Neural cell (in vitro differentiated cells): ENCODE measurements at regions not wholly inside any gene's neighbourhood (a gene's known extent, or its start where the extent isn't known, plus 50 kb on each side); places are given as distances from the start of the nearest gene placed in this dataset.

ENCODE experiments used
- H2AFZ ChIP-seq: fragments of 200-600, 300-800 bp; sonication (generic), shearing (Covaris generic); 2 replicates; pipeline ENCODE4 v1.6.0; 2014; ENCODE audit warnings: low read depth, mild to moderate bottlenecking, antibody characterized with exemption, low read length, moderate library complexity
- H3F3A ChIP-seq: fragments of 200-600 bp; shearing (Covaris generic); 2 replicates; pipeline ENCODE4 v1.6.1; 2016; ENCODE audit warnings: mild to moderate bottlenecking, moderate library complexity, mixed read lengths, antibody characterized with exemption, low read length; ENCODE audit not compliant: insufficient read depth, poor library complexity, severe bottlenecking
- H3K27ac ChIP-seq: fragments of 200-600, 300-800 bp; sonication (generic), shearing (Covaris generic); 2 replicates; pipeline ENCODE4 v1.5.1; 2014; ENCODE audit warnings: mild to moderate bottlenecking, low read length, moderate library complexity
- H3K27me3 ChIP-seq: fragments of 300-800, 200-600 bp; sonication (generic), shearing (Covaris generic); 2 replicates; pipeline ENCODE4 v1.6.0; 2014; ENCODE audit warnings: mild to moderate bottlenecking, low read depth, low read length, moderate library complexity; ENCODE audit not compliant: insufficient read depth
- H3K36me3 ChIP-seq: fragments of 300-800, 200-600 bp; sonication (generic), shearing (Covaris generic); 2 replicates; pipeline ENCODE4 v1.5.1; 2014; ENCODE audit warnings: mild to moderate bottlenecking, antibody characterized with exemption, low read length, moderate library complexity; ENCODE audit not compliant: insufficient read depth
- H3K4me2 ChIP-seq: fragments of 300-800, 200-600 bp; sonication (generic), shearing (Covaris generic); 2 replicates; pipeline ENCODE4 v1.6.0; 2014; ENCODE audit warnings: mild to moderate bottlenecking, low read length
- H3K4me3 ChIP-seq: fragments of 300-800, 200-600 bp; sonication (generic), shearing (Covaris generic); 2 replicates; pipeline ENCODE4 v1.5.1; 2014; ENCODE audit warnings: mild to moderate bottlenecking, low read length, moderate library complexity
- H3K79me2 ChIP-seq: fragments of 200-600 bp; shearing (Covaris generic); replicated peaks from 2 replicates; pipeline ENCODE4 v1.6.0; 2014; ENCODE audit warnings: mild to moderate bottlenecking, low read length, moderate library complexity; ENCODE audit not compliant: insufficient read depth
- H3K9ac ChIP-seq: fragments of 300-800, 200-600 bp; sonication (generic), shearing (Covaris generic); 2 replicates; pipeline ENCODE4 v1.6.1; 2016; ENCODE audit warnings: mild to moderate bottlenecking, low read length, mixed read lengths
- H3K9me2 ChIP-seq: fragments of 200-600 bp; shearing (Covaris generic); 2 replicates; pipeline ENCODE4 v1.6.1; 2016; ENCODE audit warnings: mild to moderate bottlenecking, low read length, mixed read lengths; ENCODE audit not compliant: insufficient read depth
- H3K9me3 ChIP-seq: fragments of 200-600, 300-800 bp; sonication (generic), shearing (Covaris generic); 2 replicates; pipeline ENCODE4 v1.6.1; 2016; ENCODE audit warnings: mild to moderate bottlenecking, mixed run types, low read length, moderate library complexity, mixed read lengths
- H4K20me1 ChIP-seq: fragments of 200-600 bp; shearing (Covaris generic); 2 replicates; pipeline ENCODE4 v1.6.1; 2016; ENCODE audit warnings: mild to moderate bottlenecking, mixed run types; ENCODE audit not compliant: insufficient read depth
- CTCF ChIP-seq: fragments of 450-650 bp; IDR thresholded peaks from 2 replicates; pipeline ENCODE4 v1.5.1; 2014; ENCODE audit warnings: antibody characterized with exemption, mild to moderate bottlenecking, moderate library complexity; ENCODE audit not compliant: poor library complexity, severe bottlenecking
- EP300 ChIP-seq: fragments of 450-650 bp; conservative IDR thresholded peaks from 2 replicates; pipeline ENCODE4 v1.6.1; 2014; ENCODE audit warnings: antibody characterized with exemption, mild to moderate bottlenecking, moderate library complexity; ENCODE audit not compliant: poor library complexity, severe bottlenecking
- EZH2 ChIP-seq: fragments of 200-600, 300-800 bp; shearing (Covaris generic), sonication (generic); IDR thresholded peaks from 2 replicates; pipeline ENCODE4 v1.6.1; 2014; ENCODE audit warnings: antibody characterized with exemption, low read length, borderline replicate concordance, mild to moderate bottlenecking; ENCODE audit not compliant: insufficient read depth, poor library complexity, severe bottlenecking
- MXI1 ChIP-seq: fragments of 450-650 bp; conservative IDR thresholded peaks from 2 replicates; pipeline ENCODE4 v1.6.1; 2014; ENCODE audit warnings: antibody characterized with exemption, mild to moderate bottlenecking; ENCODE audit not compliant: poor library complexity, severe bottlenecking
- POLR2AphosphoS5 ChIP-seq: IDR thresholded peaks from 2 replicates; pipeline ENCODE4 v1.6.1; 2012
- RAD21 ChIP-seq: fragments of 450-650 bp; conservative IDR thresholded peaks from 2 replicates; pipeline ENCODE4 v1.6.1; 2014; ENCODE audit warnings: antibody characterized with exemption, mild to moderate bottlenecking, moderate library complexity
- REST ChIP-seq: IDR thresholded peaks from 2 replicates; pipeline ENCODE4 v1.6.1; 2012; ENCODE audit warnings: borderline replicate concordance
- SMC3 ChIP-seq: fragments of 450-650 bp; conservative IDR thresholded peaks from 2 replicates; pipeline ENCODE4 v1.6.1; 2014; ENCODE audit warnings: antibody characterized with exemption, mild to moderate bottlenecking, moderate library complexity; ENCODE audit not compliant: poor library complexity
- TAF1 ChIP-seq: IDR thresholded peaks from 2 replicates; pipeline ENCODE4 v1.6.1; 2012; ENCODE audit warnings: low read depth

- Histone ChIP-seq H3K9me3 (no peaks in the 10 kb centered on the region), H4K20me1 (no peaks in the 10 kb centered on the region), H3K27ac (no peak overlapping the region), H3K79me2 (no peaks in the 10 kb centered on the region), H3K9ac (no peak overlapping the region), H3K9me2 (no peaks in the 10 kb centered on the region), H2AFZ (no peak overlapping the region), H3K36me3 (no peaks in the 10 kb centered on the region), H3K27me3 (no peaks in the 10 kb centered on the region), H3K4me3 (no peak overlapping the region), H3K4me2 (no peak overlapping the region), H3F3A (no peaks in the 10 kb centered on the region)
- TF ChIP-seq CTCF = no peak
- TF ChIP-seq SMC3 = no peak
- TF ChIP-seq EZH2 = no peak
- TF ChIP-seq TAF1 = no peak
- no peak for TF ChIP-seq REST
- no peak for TF ChIP-seq MXI1
- TF ChIP-seq POLR2AphosphoS5 = no peak
- TF ChIP-seq EP300 = no peak
- no peak for TF ChIP-seq RAD21
Observed at GRCh38 chr4:44535981-44536380, 87.4 kb upstream of the KCTD8 start.

GRCh38 chr4:44532851-44533250 is 84.2 kb upstream of the KCTD8 start:
- Histone ChIP-seq H3K9me2 (no peaks in the 10 kb centered on the region), H3K9me3 (no peaks in the 10 kb centered on the region), H3K4me2 (no peak overlapping the region), H3F3A (no peaks in the 10 kb centered on the region), H2AFZ (no peak overlapping the region), H3K36me3 (no peaks in the 10 kb centered on the region), H4K20me1 (no peaks in the 10 kb centered on the region), H3K27me3 (no peaks in the 10 kb centered on the region), H3K9ac (no peak overlapping the region), H3K4me3 (no peak overlapping the region), H3K79me2 (no peaks in the 10 kb centered on the region), H3K27ac (no peak overlapping the region)
- TF ChIP-seq REST (no peak), EP300 (no peak), TAF1 (no peak), MXI1 (no peak), CTCF (no peak), SMC3 (no peak), POLR2AphosphoS5 (no peak), RAD21 (no peak), EZH2 (no peak)
